ENCODE measurements at regions not wholly inside any gene's neighbourhood (a gene's known extent, or its start where the extent isn't known, plus 50 kb on each side); places are given as distances from the start of the nearest gene placed in this dataset.

DNA sequence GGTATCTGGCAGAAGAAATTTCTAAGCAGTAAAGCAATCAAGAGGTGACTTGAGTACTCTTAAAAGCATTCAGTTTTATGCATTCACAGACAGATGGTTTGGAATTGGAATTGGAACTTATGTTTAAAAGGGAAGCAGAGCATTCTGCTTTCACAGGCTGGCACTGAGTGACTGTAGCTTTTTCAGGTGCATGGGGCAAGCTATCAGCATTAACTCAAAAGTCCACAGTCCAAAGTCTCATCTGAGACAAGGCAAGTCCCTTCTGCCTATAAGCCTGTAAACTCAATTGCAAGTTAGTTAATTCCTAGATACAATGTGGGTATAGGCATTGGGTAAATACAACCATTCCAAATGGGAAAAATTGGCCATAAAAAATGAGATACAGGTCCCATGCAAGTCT is 1620.3 kb downstream of the MRPL39 start:
- no peaks in the 10 kb centered on the region for H3K36me3 ChIP-seq (replicated peaks in 1 of 2; ENCODE audit: insufficient read depth in 1 of 2, low read depth in 2 of 2)
- H3K4me3 ChIP-seq, result no peak overlapping the region
- TF ChIP-seq, protein P1, sequence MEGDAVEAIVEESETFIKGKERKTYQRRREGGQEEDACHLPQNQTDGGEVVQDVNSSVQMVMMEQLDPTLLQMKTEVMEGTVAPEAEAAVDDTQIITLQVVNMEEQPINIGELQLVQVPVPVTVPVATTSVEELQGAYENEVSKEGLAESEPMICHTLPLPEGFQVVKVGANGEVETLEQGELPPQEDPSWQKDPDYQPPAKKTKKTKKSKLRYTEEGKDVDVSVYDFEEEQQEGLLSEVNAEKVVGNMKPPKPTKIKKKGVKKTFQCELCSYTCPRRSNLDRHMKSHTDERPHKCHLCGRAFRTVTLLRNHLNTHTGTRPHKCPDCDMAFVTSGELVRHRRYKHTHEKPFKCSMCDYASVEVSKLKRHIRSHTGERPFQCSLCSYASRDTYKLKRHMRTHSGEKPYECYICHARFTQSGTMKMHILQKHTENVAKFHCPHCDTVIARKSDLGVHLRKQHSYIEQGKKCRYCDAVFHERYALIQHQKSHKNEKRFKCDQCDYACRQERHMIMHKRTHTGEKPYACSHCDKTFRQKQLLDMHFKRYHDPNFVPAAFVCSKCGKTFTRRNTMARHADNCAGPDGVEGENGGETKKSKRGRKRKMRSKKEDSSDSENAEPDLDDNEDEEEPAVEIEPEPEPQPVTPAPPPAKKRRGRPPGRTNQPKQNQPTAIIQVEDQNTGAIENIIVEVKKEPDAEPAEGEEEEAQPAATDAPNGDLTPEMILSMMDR (IDR thresholded peaks at IDR 0.05), result no peak
- no peak for TF ChIP-seq POLR2A (IDR thresholded peaks at IDR 0.05)
- intact Hi-C loops (cut with DNase I), result no loop called here
- H3K9me3 ChIP-seq, result no peaks in the 10 kb centered on the region
- no peaks in the 10 kb centered on the region for H3K27me3 ChIP-seq
- H3K4me1 ChIP-seq, result no peaks in the 10 kb centered on the region
- DNase-seq (no peak), ATAC-seq (no peak)
- no peak overlapping the region for H3K27ac ChIP-seq

DNA sequence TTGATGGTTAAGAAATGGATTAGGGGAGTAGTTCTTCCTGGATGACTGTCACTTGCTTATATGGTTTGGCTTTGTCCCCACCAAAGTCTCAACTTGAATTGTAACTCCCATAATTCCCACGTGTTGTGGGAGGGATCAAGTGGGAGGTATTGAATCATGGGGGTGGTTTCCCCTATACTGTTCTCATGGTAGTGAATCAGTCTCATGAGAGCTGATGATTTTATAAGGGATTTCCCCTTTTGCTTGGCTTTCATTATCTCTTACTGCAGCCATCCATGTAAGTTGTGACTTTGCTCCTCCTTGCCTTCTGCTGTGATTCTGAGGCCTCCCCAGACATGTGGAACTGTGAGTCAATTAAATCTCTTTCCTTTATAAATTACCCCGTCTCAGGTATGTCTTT is 1621.1 kb downstream of the MRPL39 start:
- intact Hi-C loops (cut with DNase I), result no loop called here
- no peaks in the 10 kb centered on the region for H3K36me3 ChIP-seq (replicated peaks in 1 of 2; ENCODE audit: insufficient read depth in 1 of 2, low read depth in 2 of 2)
- ATAC-seq (no peak), DNase-seq (no peak)
- no peaks in the 10 kb centered on the region for H3K4me1 ChIP-seq
- no peak overlapping the region for H3K4me3 ChIP-seq
- TF ChIP-seq, protein P1 (IDR thresholded peaks at IDR 0.05), result no peak
- TF ChIP-seq POLR2A (IDR thresholded peaks at IDR 0.05), result no peak
- H3K27ac ChIP-seq, result no peak overlapping the region
- 38 to 47% methylated on average over 2 of the region's 2 CpGs for WGBS, 2 donors
- H3K9me3 ChIP-seq, result no peaks in the 10 kb centered on the region
- H3K27me3 ChIP-seq, result no peaks in the 10 kb centered on the region

DNA sequence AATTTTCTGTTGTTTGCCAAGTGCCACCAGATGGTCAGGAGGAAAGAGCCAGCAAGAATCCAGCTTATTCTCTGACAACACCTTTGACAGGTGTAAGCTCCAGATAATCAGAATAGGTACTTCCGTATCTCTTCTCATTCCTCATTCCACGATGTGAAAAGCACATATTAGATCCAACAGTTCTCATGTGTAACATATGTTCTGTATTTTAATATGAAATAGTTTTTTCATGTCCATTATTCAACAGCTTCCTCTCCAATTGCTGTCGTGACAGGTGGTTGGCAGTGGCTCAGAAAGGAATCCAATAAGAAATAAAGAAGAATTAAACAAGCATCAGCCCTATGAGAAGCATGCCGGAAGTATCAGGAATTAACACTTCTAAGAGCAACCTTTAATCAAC is 1624.7 kb downstream of the MRPL39 start:
- no peak for TF ChIP-seq POLR2A (IDR thresholded peaks at IDR 0.05)
- Histone ChIP-seq H3K27me3 (no peaks in the 10 kb centered on the region), H3K4me1 (no peaks in the 10 kb centered on the region), H3K9me3 (no peaks in the 10 kb centered on the region), H3K4me3 (no peak overlapping the region), H3K36me3 (replicated peaks in 1 of 2; ENCODE audit: insufficient read depth in 1 of 2, low read depth in 2 of 2) (no peaks in the 10 kb centered on the region), H3K27ac (no peak overlapping the region)
- DNase-seq (no peak), ATAC-seq (no peak)
- intact Hi-C loops (cut with DNase I), result no loop called here
- 31 to 42% methylated on average over 4 of the region's 4 CpGs for WGBS, 2 donors

DNA sequence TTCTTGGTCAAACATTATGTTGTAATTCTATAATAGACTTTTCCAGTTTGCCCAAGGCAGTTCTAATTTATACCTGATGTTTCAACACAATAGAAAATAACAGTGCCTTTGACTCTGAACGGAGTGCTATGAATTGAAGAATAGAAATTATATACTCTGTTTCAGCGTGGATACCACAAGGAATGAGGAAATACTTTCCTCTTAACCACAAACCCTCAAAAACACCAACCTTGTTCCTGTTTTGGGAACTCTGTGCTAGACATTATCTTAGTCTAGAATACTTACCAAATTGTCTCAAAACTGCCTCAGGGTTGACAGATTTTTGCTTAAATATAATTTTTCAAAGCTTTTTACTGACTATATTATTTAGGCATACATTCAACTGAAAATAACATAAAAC is 1629.3 kb downstream of the MRPL39 start:
- TF ChIP-seq, protein P1 (IDR thresholded peaks at IDR 0.05), result no peak
- TF ChIP-seq POLR2A (IDR thresholded peaks at IDR 0.05), result no peak
- no peaks in the 10 kb centered on the region for H3K36me3 ChIP-seq (replicated peaks in 1 of 2; ENCODE audit: insufficient read depth in 1 of 2, low read depth in 2 of 2)
- no peaks in the 10 kb centered on the region for H3K9me3 ChIP-seq
- H3K27me3 ChIP-seq, result no peaks in the 10 kb centered on the region
- DNase-seq, result no peak
- H3K4me1 ChIP-seq, result no peaks in the 10 kb centered on the region
- H3K27ac ChIP-seq, result no peak overlapping the region
- 33 to 58% methylated on average over 2 of the region's 2 CpGs for WGBS, 2 donors
- intact Hi-C loops (cut with DNase I), result no loop called here
- H3K4me3 ChIP-seq, result no peak overlapping the region
- ATAC-seq, result no peak

DNA sequence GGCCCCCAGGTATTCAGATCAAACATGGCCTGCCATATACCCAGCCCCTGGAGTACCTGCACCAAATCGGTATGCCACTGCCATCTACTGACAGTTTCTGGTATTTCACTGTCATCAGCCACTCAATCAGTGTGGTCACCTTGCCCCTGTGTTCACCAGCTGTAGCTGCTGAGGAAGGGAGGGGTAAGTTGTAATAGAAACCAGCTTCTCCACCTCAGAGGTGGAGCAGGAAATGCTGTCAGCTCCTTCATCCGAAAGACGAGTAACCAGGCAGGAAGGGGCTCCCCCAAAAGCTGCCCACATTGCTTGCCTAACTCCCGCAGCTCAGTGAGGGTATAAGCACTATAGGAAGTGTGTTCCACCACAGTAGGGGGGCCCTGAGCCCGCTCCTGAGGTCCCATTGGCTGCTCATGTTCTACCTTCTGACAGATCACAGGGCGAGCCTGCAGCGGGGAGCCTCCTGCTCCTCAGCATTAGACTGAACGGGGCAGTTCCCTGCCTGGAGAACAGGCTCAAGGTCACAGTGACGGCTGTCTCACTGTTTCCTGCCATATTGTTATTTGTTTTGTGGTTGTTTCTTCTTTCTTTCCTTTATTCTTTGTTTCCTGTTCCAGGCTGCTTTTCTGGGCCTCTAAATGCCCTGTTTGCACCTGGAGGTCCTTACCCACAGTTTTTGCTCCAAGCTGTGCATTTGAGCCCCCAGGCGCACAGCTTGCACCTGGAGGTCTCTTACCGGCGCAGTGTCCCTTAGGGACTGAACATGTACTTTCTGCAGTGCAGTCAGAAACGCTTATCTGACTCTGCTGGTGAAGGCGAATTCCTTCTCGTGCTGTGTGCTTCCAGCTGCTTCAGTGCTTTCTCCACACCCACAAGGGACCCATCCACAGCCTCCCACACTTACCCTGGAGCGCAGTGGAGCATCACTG is 1638.3 kb downstream of the MRPL39 start:
- H3K27ac ChIP-seq, result no peak overlapping the region
- no peak overlapping the region for H3K4me3 ChIP-seq
- WGBS, 2 donors, result 41% methylated on average over 16 of the region's 16 CpGs
- intact Hi-C loops (cut with DNase I), result no loop called here
- no peak for TF ChIP-seq POLR2A (IDR thresholded peaks at IDR 0.05)
- TF ChIP-seq, protein P1 (IDR thresholded peaks at IDR 0.05), result peak in 6 of 7 experiments; percentile 37 to 66 (median 64)
- no peaks in the 10 kb centered on the region for H3K36me3 ChIP-seq (replicated peaks in 1 of 2; ENCODE audit: insufficient read depth in 1 of 2, low read depth in 2 of 2)
- ATAC-seq (peak; percentile 74), DNase-seq (peak; percentile 50 to 62 (median 58))
- H3K4me1 ChIP-seq, result peaks cover 17% of the 10 kb centered on the region
- no peaks in the 10 kb centered on the region for H3K9me3 ChIP-seq
- H3K27me3 ChIP-seq, result no peaks in the 10 kb centered on the region

Measured in body of pancreas (tissue), 4 donors.